WTC11 (cell line): ENCODE measurements at regions not wholly inside any gene's neighbourhood (a gene's known extent, or its start where the extent isn't known, plus 50 kb on each side); places are given as distances from the start of the nearest gene placed in this dataset.

Source experiments
- ATAC-seq: fragments of 200-7000 bp; cut with Tn5 transposase; 2 replicates; pipeline ENCODE4 v1.10.0; 2021; ENCODE audit warnings: mild to moderate bottlenecking, moderate library complexity
- CTCF ChIA-PET: fragments of 300-600 bp; sonication (Branson Sonifier 250); formaldehyde crosslinking; loops from one replicate; lab custom pipeline; 2021; ENCODE audit warnings: antibody characterized with exemption; lab: Charles Lee
- POLR2A ChIA-PET: fragments of 350-600 bp; sonication (Branson Sonifier 250); formaldehyde crosslinking; loops from one replicate; lab custom pipeline; 2021; ENCODE audit warnings: antibody characterized with exemption; lab: Charles Lee
- DNase-seq: peaks from one replicate; pipeline ENCODE4 v3.0.0; 2021; ENCODE audit warnings: low spot score
- H3K27ac Mint-ChIP-seq: 2 replicates; pipeline ENCODE4 v1.8.0; 2021; ENCODE audit warnings: mixed read lengths
- H3K27me3 Mint-ChIP-seq: 2 replicates; pipeline ENCODE4 v1.8.0; 2021; ENCODE audit warnings: low read depth, mild to moderate bottlenecking, moderate library complexity, mixed read lengths
- H3K36me3 Mint-ChIP-seq: 2 replicates; pipeline ENCODE4 v1.8.0; 2021; ENCODE audit warnings: mixed read lengths
- H3K4me1 Mint-ChIP-seq: 2 replicates; pipeline ENCODE4 v1.8.0; 2022; ENCODE audit warnings: mixed read lengths
- H3K4me3 Mint-ChIP-seq: 2 replicates; pipeline ENCODE4 v1.8.0; 2021; ENCODE audit warnings: mild to moderate bottlenecking, moderate library complexity, mixed read lengths
- H3K9me3 Mint-ChIP-seq: 2 replicates; pipeline ENCODE4 v1.8.0; 2021; ENCODE audit warnings: mixed read lengths
- ATF3 ChIP-seq: sonication (generic); formaldehyde crosslinking; conservative IDR thresholded peaks from 2 replicates; pipeline ENCODE4 v1.8.1; 2022; ENCODE audit warnings: mild to moderate bottlenecking, missing genetic modification reagents
- CREB1 ChIP-seq: sonication (generic); formaldehyde crosslinking; IDR thresholded peaks from 2 replicates; pipeline ENCODE4 v1.8.0; 2023; ENCODE audit warnings: mild to moderate bottlenecking, missing genetic modification reagents
- GABPB1 ChIP-seq: sonication (generic); formaldehyde crosslinking; IDR thresholded peaks from 2 replicates; pipeline ENCODE4 v1.8.1; 2023; ENCODE audit warnings: mild to moderate bottlenecking, missing genetic modification reagents
- GTF2I ChIP-seq: fragments of 250-450 bp; sonication (Bioruptor Pico); conservative IDR thresholded peaks from 2 replicates; pipeline ENCODE4 v1.4.0; 2021; ENCODE audit warnings: mild to moderate bottlenecking
- RELA ChIP-seq: sonication (generic); formaldehyde crosslinking; IDR thresholded peaks from 2 replicates; pipeline ENCODE4 v1.8.1; 2022; ENCODE audit warnings: missing genetic modification reagents, mild to moderate bottlenecking, borderline replicate concordance
- SMAD3 ChIP-seq: sonication (generic); formaldehyde crosslinking; IDR thresholded peaks from 2 replicates; pipeline ENCODE4 v1.8.0; 2022; ENCODE audit warnings: missing genetic modification reagents, mild to moderate bottlenecking, borderline replicate concordance
- SMAD4 ChIP-seq: sonication (generic); formaldehyde crosslinking; IDR thresholded peaks from 2 replicates; pipeline ENCODE4 v1.8.0; 2022; ENCODE audit warnings: mild to moderate bottlenecking, missing genetic modification reagents
- USF1 ChIP-seq: sonication (generic); formaldehyde crosslinking; IDR thresholded peaks from 2 replicates; pipeline ENCODE4 v1.8.0; 2022; ENCODE audit warnings: mild to moderate bottlenecking, missing genetic modification reagents
- USF2 ChIP-seq: sonication (generic); formaldehyde crosslinking; IDR thresholded peaks from 2 replicates; pipeline ENCODE4 v1.8.1; 2023; ENCODE audit warnings: mild to moderate bottlenecking, missing genetic modification reagents, moderate library complexity
- ZBTB21 ChIP-seq: sonication (generic); formaldehyde crosslinking; IDR thresholded peaks from 2 replicates; pipeline ENCODE4 v1.8.1; 2023; ENCODE audit warnings: mild to moderate bottlenecking, missing genetic modification reagents, borderline replicate concordance
- ZNF121 ChIP-seq: sonication (generic); formaldehyde crosslinking; IDR thresholded peaks from 2 replicates; pipeline ENCODE4 v1.8.0; 2023; ENCODE audit warnings: missing genetic modification reagents
- ZNF232 ChIP-seq: sonication (generic); formaldehyde crosslinking; IDR thresholded peaks from 2 replicates; pipeline ENCODE4 v1.8.0; 2022; ENCODE audit warnings: mild to moderate bottlenecking, missing genetic modification reagents
- ZNF263 ChIP-seq: sonication (generic); formaldehyde crosslinking; IDR thresholded peaks from 2 replicates; pipeline ENCODE4 v1.8.1; 2022; ENCODE audit warnings: low read depth, mild to moderate bottlenecking, moderate library complexity, missing genetic modification reagents
- ZNF416 ChIP-seq: fragments of 250-450 bp; sonication (Bioruptor Pico); IDR thresholded peaks from 2 replicates; pipeline ENCODE4 v1.9.0; 2021; ENCODE audit warnings: mild to moderate bottlenecking, inconsistent platforms
- TF ChIP-seq, protein P1 (sequence below): sonication (generic); formaldehyde crosslinking; IDR thresholded peaks from 2 replicates; pipeline ENCODE4 v1.8.1; 2023; ENCODE audit warnings: mild to moderate bottlenecking, missing genetic modification reagents
- TF ChIP-seq, protein P2 (sequence below): sonication (generic); formaldehyde crosslinking; IDR thresholded peaks from 2 replicates; pipeline ENCODE4 v1.8.1; 2022; ENCODE audit warnings: low read depth, missing genetic modification reagents, borderline replicate concordance
- TF ChIP-seq, protein P3 (sequence below): sonication (generic); formaldehyde crosslinking; IDR thresholded peaks from 2 replicates; pipeline ENCODE4 v1.8.1; 2023; ENCODE audit warnings: mild to moderate bottlenecking, missing genetic modification reagents
- TF ChIP-seq, protein P4 (sequence below): fragments of 200-600 bp; IDR thresholded peaks from 2 replicates; pipeline ENCODE4 v1.8.0; 2022; ENCODE audit warnings: antibody characterized with exemption

- H3K27me3 Mint-ChIP-seq, result no peaks in the 10 kb centered on the region; the same call in 1 of the 2 replicates
- H3K9me3 Mint-ChIP-seq, result no peaks in the 10 kb centered on the region
- POLR2A ChIA-PET, result no interaction called here
- DNase-seq, result no peak
- no peak for TF ChIP-seq SMAD3 (CRISPR knock-in tag)
- TF ChIP-seq, protein P1, sequence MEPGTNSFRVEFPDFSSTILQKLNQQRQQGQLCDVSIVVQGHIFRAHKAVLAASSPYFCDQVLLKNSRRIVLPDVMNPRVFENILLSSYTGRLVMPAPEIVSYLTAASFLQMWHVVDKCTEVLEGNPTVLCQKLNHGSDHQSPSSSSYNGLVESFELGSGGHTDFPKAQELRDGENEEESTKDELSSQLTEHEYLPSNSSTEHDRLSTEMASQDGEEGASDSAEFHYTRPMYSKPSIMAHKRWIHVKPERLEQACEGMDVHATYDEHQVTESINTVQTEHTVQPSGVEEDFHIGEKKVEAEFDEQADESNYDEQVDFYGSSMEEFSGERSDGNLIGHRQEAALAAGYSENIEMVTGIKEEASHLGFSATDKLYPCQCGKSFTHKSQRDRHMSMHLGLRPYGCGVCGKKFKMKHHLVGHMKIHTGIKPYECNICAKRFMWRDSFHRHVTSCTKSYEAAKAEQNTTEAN (CRISPR knock-in tag), result no peak
- TF ChIP-seq ZNF416 (CRISPR knock-in tag), result no peak
- TF ChIP-seq ZBTB21, result no peak
- TF ChIP-seq RELA (CRISPR knock-in tag), result no peak
- no peak for TF ChIP-seq ZNF232 (CRISPR knock-in tag)
- no peak for TF ChIP-seq SMAD4 (CRISPR knock-in tag)
- no peak for TF ChIP-seq CREB1
- TF ChIP-seq, protein P2, sequence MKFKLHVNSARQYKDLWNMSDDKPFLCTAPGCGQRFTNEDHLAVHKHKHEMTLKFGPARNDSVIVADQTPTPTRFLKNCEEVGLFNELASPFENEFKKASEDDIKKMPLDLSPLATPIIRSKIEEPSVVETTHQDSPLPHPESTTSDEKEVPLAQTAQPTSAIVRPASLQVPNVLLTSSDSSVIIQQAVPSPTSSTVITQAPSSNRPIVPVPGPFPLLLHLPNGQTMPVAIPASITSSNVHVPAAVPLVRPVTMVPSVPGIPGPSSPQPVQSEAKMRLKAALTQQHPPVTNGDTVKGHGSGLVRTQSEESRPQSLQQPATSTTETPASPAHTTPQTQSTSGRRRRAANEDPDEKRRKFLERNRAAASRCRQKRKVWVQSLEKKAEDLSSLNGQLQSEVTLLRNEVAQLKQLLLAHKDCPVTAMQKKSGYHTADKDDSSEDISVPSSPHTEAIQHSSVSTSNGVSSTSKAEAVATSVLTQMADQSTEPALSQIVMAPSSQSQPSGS (CRISPR knock-in tag), result no peak
- TF ChIP-seq USF1 (CRISPR knock-in tag), result no peak
- TF ChIP-seq, protein P3, sequence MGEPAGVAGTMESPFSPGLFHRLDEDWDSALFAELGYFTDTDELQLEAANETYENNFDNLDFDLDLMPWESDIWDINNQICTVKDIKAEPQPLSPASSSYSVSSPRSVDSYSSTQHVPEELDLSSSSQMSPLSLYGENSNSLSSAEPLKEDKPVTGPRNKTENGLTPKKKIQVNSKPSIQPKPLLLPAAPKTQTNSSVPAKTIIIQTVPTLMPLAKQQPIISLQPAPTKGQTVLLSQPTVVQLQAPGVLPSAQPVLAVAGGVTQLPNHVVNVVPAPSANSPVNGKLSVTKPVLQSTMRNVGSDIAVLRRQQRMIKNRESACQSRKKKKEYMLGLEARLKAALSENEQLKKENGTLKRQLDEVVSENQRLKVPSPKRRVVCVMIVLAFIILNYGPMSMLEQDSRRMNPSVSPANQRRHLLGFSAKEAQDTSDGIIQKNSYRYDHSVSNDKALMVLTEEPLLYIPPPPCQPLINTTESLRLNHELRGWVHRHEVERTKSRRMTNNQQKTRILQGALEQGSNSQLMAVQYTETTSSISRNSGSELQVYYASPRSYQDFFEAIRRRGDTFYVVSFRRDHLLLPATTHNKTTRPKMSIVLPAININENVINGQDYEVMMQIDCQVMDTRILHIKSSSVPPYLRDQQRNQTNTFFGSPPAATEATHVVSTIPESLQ, result no peak
- TF ChIP-seq ZNF121 (CRISPR knock-in tag), result no peak
- TF ChIP-seq, protein P4, sequence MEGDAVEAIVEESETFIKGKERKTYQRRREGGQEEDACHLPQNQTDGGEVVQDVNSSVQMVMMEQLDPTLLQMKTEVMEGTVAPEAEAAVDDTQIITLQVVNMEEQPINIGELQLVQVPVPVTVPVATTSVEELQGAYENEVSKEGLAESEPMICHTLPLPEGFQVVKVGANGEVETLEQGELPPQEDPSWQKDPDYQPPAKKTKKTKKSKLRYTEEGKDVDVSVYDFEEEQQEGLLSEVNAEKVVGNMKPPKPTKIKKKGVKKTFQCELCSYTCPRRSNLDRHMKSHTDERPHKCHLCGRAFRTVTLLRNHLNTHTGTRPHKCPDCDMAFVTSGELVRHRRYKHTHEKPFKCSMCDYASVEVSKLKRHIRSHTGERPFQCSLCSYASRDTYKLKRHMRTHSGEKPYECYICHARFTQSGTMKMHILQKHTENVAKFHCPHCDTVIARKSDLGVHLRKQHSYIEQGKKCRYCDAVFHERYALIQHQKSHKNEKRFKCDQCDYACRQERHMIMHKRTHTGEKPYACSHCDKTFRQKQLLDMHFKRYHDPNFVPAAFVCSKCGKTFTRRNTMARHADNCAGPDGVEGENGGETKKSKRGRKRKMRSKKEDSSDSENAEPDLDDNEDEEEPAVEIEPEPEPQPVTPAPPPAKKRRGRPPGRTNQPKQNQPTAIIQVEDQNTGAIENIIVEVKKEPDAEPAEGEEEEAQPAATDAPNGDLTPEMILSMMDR, result no peak
- no peak for TF ChIP-seq ATF3
- TF ChIP-seq GABPB1 (CRISPR knock-in tag), result no peak
- TF ChIP-seq ZNF263, result no peak
- no peak for TF ChIP-seq USF2
- no peak overlapping the region for H3K27ac Mint-ChIP-seq
- no peak overlapping the region for H3K4me3 Mint-ChIP-seq
- CTCF ChIA-PET, result interaction anchor here (0.9 to 1.2 kb wide), 2 partner anchors 94 to 159 kb away, joined by 3 read pairs; no protein-coding TSS in a partner anchor
- ATAC-seq, result no peak
- H3K36me3 Mint-ChIP-seq, result no peaks in the 10 kb centered on the region
- peaks cover 3% of the 10 kb centered on the region; the same call in 1 of the 2 replicates for H3K4me1 Mint-ChIP-seq
Measured at GRCh38 chr3:113129168-113129567, 82.2 kb upstream of the BOC start.

DNA sequence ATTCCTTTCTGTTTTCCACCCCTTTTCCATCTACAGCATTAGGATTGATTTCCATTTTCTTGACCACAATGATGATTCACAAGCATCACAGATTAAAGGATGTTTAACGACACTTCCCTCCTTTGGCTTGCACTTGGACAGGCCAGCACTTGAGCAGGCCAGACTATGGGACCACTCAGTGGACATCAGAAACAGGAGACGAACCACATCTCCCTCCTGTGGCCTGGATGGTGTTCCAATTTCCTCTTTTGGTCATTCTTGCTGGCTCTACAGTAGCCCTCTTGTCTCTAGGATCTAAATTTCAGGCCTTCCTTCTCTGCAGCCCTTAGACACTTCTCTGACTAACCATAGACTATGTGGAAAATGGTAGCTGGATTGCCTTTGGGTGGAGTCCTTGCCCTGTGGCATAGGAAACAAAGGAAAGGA, 78.8 kb upstream of the BOC start:
- ATAC-seq (no peak), DNase-seq (no peak)
- Mint-ChIP-seq H3K27me3 (peaks cover under 1% of the 10 kb centered on the region), H3K9me3 (no peaks in the 10 kb centered on the region), H3K36me3 (no peaks in the 10 kb centered on the region), H3K4me3 (no peak overlapping the region), H3K4me1 (peaks cover 11% of the 10 kb centered on the region)
- POLR2A ChIA-PET, result no interaction called here
- CTCF ChIA-PET, result interaction anchor here (2.3 kb wide), 1 partner anchor 156 kb away, joined by 14 read pairs; no protein-coding TSS in a partner anchor
- TF ChIP-seq ZNF121 (CRISPR knock-in tag) (0 out of 2 replicates have a peak, but pooled peaks have one; percentile 42), GTF2I (CRISPR knock-in tag) (no peak)
- TF ChIP-seq, all 79 proteins: peak for 1
- H3K27ac Mint-ChIP-seq, result no peak overlapping the region
